Right atrium auricular region (tissue), 2 donors: ENCODE measurements at regions not wholly inside any gene's neighbourhood (a gene's known extent, or its start where the extent isn't known, plus 50 kb on each side); places are given as distances from the start of the nearest gene placed in this dataset.

Experiments
- DNase-seq: peaks from one replicate; pipeline ENCODE4 v3.0.0-alpha.2; 2019; ENCODE audit warnings: low spot score
- H3K27ac ChIP-seq, 2 donors: fragments of 200-600 bp; sonication (generic); 1 replicate in 1 of 2; 2 replicates in 1 of 2; pipeline ENCODE4 v1.5.1; 2016 to 2019
- H3K27me3 ChIP-seq, 2 donors: fragments of 200-600 bp; sonication (generic); one replicate each; pipeline versions ENCODE4 v1.5.1 to v1.6.0; 2017 to 2019
- H3K36me3 ChIP-seq: fragments of 200-600 bp; sonication (generic); one replicate; pipeline ENCODE4 v1.5.1; 2016
- H3K4me1 ChIP-seq, 2 donors: fragments of 200-600 bp; sonication (generic); one replicate each; pipeline versions ENCODE4 v1.5.1 to v1.6.0; 2017 to 2019
- H3K4me3 ChIP-seq, 2 donors: fragments of 200-600 bp; sonication (generic); 1 replicate in 1 of 2; 2 replicates in 1 of 2; pipeline ENCODE4 v1.5.1; 2017 to 2019; ENCODE audit warnings: mild to moderate bottlenecking in 1 of 2, moderate library complexity in 1 of 2
- H3K9me3 ChIP-seq, 2 donors: fragments of 200-600 bp; sonication (generic); one replicate each; pipeline ENCODE4 v1.5.1; 2019
- CTCF ChIP-seq, 2 donors: fragments of 200-600 bp; sonication (generic); IDR thresholded peaks; one replicate each; pipeline ENCODE4 v1.5.1; 2019; ENCODE audit warnings: antibody characterized with exemption in 2 of 2

- no peak for TF ChIP-seq CTCF (IDR thresholded peaks at IDR 0.05)
- no peak overlapping the region for H3K27ac ChIP-seq
- H3K4me1 ChIP-seq: no peaks in the 10 kb centered on the region
- H3K36me3 ChIP-seq: no peaks in the 10 kb centered on the region
- H3K9me3 ChIP-seq: no peaks in the 10 kb centered on the region
- H3K4me3 ChIP-seq: no peak overlapping the region
- H3K27me3 ChIP-seq: no peaks in the 10 kb centered on the region
- no peak for DNase-seq
Observed at GRCh38 chr4:100838286-100838685, 320.5 kb upstream of the EMCN start.

GRCh38 chr4:100836929-100837328 lies 319.1 kb upstream of the EMCN start:
- Histone ChIP-seq H3K36me3 (no peaks in the 10 kb centered on the region), H3K4me3 (no peak overlapping the region), H3K4me1 (no peaks in the 10 kb centered on the region), H3K27ac (no peak overlapping the region), H3K9me3 (no peaks in the 10 kb centered on the region), H3K27me3 (no peaks in the 10 kb centered on the region)
- DNase-seq: no peak
- no peak for TF ChIP-seq CTCF (IDR thresholded peaks at IDR 0.05)

- H3K4me1 ChIP-seq: no peaks in the 10 kb centered on the region
- no peaks in the 10 kb centered on the region for H3K36me3 ChIP-seq
- no peak overlapping the region for H3K4me3 ChIP-seq
- no peak for DNase-seq
- H3K27me3 ChIP-seq: no peaks in the 10 kb centered on the region
- no peak overlapping the region for H3K27ac ChIP-seq
- no peaks in the 10 kb centered on the region for H3K9me3 ChIP-seq
- no peak for TF ChIP-seq CTCF (IDR thresholded peaks at IDR 0.05)
Observed at GRCh38 chr4:100834616-100835015, 316.8 kb upstream of the EMCN start.

GRCh38 chr4:100833906-100834305 lies 316.1 kb upstream of the EMCN start:
- no peaks in the 10 kb centered on the region for H3K9me3 ChIP-seq
- no peaks in the 10 kb centered on the region for H3K4me1 ChIP-seq
- H3K4me3 ChIP-seq: no peak overlapping the region
- no peak for DNase-seq
- TF ChIP-seq CTCF (IDR thresholded peaks at IDR 0.05): no peak
- H3K27ac ChIP-seq: no peak overlapping the region
- H3K36me3 ChIP-seq: no peaks in the 10 kb centered on the region
- no peaks in the 10 kb centered on the region for H3K27me3 ChIP-seq

GRCh38 chr4:100828986-100829685 lies 311.3 kb upstream of the EMCN start:
- no peak for DNase-seq
- no peak overlapping the region for H3K27ac ChIP-seq
- no peaks in the 10 kb centered on the region for H3K9me3 ChIP-seq
- no peak for TF ChIP-seq CTCF (IDR thresholded peaks at IDR 0.05)
- H3K4me3 ChIP-seq: no peak overlapping the region
- no peaks in the 10 kb centered on the region for H3K4me1 ChIP-seq
- no peaks in the 10 kb centered on the region for H3K36me3 ChIP-seq
- H3K27me3 ChIP-seq: no peaks in the 10 kb centered on the region

- Histone ChIP-seq H3K4me1 (no peaks in the 10 kb centered on the region), H3K4me3 (no peak overlapping the region), H3K27me3 (no peaks in the 10 kb centered on the region), H3K36me3 (no peaks in the 10 kb centered on the region), H3K27ac (no peak overlapping the region), H3K9me3 (no peaks in the 10 kb centered on the region)
- no peak for DNase-seq
- no peak for TF ChIP-seq CTCF (IDR thresholded peaks at IDR 0.05)
Observed at GRCh38 chr4:100828364-100828763, 310.5 kb upstream of the EMCN start.
